Myocyte (in vitro differentiated cells): ENCODE measurements at regions not wholly inside any gene's neighbourhood (a gene's known extent, or its start where the extent isn't known, plus 50 kb on each side); places are given as distances from the start of the nearest gene placed in this dataset.
A peak's percentile ranks its signal among the peaks of the same experiment; 100 is the strongest.

Source experiments
- DNase-seq: peaks from one replicate; pipeline ENCODE4 v3.0.0-alpha.2; 2012; ENCODE audit warnings: low read depth

DNA sequence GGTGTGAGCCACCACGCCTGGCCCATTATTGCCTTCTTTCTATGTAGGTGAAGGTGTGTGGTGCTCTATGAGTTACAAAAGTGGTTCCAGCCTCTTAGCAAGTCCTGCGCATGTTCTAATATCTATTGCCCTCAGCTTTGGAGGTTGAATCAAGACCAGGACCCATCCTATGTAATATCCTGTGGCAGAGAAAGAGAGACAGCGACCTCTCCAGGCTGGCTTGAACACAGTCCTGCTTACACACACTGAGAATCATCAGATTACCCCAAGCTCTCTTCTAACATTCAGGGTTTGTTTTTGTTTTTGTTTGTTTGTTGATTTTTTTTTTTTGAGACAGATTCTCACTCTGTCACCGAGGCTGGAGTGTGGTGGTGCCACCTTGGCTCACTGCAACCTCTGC lies 94.7 kb upstream of the OSMR start:
- no peak for DNase-seq

- DNase-seq, result no peak
Measured at GRCh38 chr5:38752012-38752536, 93.7 kb upstream of the OSMR start.

- DNase-seq, result no peak
Measured at GRCh38 chr5:38752622-38753021, 93.2 kb upstream of the OSMR start.

GRCh38 chr5:38753141-38753540 lies 92.7 kb upstream of the OSMR start:
- DNase-seq, result no peak

DNA sequence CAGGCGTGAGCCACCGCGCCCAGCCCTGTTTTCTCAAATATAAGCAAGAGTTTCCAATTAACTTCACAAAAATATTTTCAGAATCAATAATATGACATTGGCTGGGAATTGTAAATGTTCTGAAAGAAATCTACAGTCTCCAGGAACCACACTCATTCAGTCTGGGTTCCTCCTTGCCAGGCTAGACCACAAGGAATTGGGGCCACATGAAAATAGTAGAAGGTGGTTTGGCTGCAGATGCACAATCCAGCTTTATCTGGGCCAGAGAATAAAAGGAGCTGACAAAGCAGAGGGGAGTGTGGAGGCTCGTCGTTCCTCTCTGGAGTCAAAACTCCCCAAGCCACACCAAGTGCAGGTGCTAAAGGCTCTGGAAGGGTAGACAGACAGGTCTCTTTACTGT lies 92.0 kb upstream of the OSMR start:
- peak; percentile 63 for DNase-seq

DNA sequence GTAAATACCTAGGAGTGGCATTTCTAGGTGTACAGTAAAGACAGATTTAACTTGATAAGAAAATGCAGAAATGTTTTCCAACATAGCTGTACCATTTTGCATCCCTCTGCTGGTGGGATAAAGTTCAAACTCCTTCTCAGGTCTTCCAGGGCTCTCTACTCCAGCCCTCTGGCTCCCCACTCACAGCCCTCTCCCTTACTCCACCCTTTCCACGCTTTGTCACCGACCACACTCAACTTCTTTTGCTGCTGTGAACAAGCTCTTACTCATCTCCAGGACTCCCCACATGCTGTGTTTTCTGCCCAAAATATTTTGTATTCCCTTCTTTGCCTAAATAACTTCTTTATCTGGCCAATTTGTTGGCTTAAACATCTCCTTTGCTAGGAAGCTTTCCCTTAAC lies 90.6 kb upstream of the OSMR start:
- peak; percentile 36 for DNase-seq

- DNase-seq, result no peak
Measured at GRCh38 chr5:38756068-38756467, 89.7 kb upstream of the OSMR start.

DNA sequence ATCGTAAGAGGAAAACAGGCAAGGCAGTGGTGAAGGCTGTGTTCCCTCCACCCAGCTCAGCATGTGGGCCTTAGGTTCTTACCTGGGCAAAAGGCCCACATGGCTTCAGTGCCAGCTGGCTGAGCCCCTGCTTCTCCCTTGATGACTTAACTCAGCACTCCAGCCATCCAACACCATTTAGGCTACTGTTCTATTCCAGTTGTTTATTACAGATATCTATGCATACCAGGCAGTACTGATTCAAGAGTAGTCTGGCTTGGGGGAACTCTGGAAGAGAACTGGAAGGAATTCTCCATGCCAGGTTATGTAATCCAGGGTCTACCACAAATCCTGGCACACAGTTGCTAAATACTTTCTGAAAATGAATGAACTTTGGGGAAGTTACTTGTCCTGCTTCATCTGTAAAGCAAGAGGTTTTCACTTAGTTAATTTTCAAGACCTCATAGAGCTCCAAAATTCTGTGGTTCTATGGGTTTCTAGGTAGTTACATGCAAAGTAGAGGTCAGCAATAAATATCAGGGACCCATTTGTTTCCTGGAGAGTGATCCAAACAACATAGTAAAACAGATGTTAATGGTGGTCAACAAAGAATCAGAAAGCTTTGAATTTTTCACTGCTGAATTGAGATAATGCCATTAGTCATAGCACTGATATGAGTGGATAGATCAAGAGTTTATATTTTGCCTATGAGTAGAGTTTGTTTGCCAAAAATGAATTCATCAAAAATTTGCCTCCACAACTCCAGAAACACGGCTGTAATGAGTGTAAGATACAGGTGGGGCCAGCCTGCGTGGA lies 88.2 kb upstream of the OSMR start:
- DNase-seq, result no peak

- DNase-seq, result no peak
Measured at GRCh38 chr5:38758774-38759600, 86.8 kb upstream of the OSMR start.

DNA sequence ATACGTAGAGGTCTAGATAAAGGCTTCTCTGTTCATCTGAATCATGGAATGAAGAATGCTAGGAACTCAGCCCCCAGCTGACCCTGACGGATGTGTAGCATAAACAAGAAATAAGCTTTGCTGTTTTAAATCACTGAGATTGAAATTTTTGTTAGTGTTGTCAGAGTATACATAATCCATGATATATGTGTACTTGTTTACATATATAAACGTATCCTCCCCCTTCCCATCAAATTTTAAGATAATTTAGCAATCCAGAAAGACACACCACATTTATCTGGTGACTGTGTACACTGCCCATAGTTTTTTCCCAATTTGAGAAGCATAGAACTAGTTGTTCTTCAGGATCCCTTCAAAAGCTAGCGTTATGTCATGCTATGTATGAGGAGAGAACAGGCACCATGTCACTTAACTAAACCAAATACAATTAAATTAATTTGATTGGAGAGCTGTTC lies 80.8 kb upstream of the OSMR start:
- DNase-seq, result no peak

DNA sequence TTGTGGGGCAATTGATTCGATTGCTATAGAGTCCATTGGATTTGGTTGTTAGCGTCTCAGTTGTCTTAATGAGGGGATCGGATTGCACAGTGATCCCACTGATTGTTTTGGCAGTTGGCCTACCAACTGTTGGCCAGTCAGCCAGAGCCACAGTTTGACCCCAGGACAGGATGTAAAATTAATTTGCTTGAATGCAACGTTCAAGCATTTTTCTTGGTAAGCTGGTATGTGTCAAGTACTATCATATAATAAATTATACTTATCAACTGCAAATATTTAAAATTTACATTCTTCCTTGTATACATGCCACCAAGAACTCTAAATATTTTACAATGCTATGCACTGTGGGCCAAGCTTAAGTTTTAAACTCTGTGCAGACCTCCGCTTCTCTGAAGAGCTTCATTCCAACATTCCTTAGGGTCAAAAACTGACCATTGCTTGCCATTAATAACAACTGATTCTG lies 80.4 kb upstream of the OSMR start:
- peak; percentile 70 for DNase-seq

DNA sequence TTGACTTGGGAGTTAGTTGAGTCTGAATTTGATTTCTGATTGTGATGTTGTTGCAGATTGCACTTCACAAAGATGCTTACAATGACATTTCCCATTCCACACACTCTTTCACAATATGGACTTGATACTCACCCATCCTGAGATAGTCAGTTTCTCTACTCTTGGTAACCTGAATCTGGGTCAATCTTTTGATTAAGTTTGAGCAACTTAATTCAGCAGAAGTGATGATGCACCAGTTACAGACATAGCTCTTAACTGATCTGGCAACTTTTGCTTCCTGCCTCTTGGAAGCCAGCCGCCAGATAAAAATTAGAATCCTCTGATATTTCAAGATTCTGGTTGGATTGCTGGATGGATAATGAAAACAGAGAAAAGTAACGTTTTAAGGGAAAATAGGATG lies 79.7 kb upstream of the OSMR start:
- DNase-seq, result no peak

- DNase-seq, result no peak
Measured at GRCh38 chr5:38768412-38769211, 77.2 kb upstream of the OSMR start.

DNA sequence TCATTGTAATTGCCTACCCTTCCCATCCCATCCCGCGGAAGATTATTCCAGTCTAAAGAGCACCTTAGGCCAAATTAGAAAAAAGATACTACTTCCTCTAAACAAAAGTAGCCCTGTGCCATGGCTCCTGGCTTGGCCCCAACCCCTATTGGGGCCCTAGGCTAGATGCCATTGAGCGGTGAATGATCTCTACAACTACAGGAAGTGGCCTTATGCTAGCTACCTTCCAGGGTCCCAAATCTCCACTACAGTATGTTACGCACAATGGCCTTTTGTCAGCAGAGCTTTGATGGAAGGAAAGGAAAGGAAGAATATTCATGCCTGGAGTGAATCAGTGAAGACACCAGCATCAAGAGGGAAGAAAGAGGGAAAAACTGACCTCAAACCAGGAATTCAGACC lies 73.3 kb upstream of the OSMR start:
- DNase-seq, result no peak

- no peak for DNase-seq
Measured at GRCh38 chr5:38775218-38775840, 70.5 kb upstream of the OSMR start.

DNA sequence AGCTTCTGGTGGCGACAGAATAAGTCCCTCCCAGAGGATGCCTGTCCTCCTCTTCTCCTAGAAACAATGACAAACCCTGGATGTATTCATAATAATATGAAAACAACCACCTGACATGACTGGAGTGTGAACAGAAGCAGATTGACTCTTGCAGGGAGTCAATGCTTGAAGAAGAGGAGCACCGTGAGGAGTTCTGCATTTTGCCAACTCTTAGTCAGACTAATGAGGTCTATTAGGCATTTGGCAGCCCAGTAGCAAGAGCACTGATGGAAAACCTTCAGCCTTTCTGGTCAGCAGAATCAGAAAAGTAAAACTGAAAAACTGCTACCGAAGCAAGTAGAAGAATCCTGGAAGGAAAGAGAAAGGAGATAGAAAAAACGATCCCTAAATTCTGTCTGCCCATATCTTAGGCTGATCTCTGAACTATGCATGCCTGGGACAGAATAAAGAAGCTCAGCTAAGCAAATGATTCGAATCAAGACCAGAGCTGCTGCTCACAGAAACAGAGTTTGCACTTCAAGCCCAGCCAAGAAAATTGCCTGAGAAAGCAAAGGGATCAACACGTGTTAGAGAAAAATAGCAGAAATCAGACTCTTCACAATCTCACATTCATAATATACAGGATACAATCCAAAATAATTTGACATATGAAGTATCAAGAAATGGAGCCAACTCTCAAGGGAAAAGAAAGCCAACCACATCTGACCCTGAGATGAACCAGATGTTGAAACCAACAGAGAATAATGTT lies 69.5 kb upstream of the OSMR start:
- no peak for DNase-seq

DNA sequence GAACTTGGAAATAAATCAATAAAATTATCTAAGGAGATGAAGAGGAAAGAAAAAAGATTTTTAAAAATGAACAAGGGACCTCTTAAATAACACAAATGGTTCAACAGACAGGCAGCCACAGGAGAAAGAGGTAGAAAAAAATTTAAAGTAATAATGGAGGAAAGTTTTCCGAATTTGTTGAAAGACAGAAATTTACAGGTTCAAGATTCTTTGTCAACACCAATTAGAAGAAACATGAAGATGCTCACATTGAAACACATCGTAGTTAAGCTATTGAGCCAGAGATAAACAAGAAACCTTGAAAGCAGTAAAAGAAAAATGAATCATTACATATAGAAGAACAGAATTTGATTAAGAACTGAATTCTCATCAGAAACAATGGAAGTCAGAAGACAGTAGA lies 68.7 kb upstream of the OSMR start:
- DNase-seq, result no peak

GRCh38 chr5:38780316-38780715 lies 65.5 kb upstream of the OSMR start:
- no peak for DNase-seq

DNA sequence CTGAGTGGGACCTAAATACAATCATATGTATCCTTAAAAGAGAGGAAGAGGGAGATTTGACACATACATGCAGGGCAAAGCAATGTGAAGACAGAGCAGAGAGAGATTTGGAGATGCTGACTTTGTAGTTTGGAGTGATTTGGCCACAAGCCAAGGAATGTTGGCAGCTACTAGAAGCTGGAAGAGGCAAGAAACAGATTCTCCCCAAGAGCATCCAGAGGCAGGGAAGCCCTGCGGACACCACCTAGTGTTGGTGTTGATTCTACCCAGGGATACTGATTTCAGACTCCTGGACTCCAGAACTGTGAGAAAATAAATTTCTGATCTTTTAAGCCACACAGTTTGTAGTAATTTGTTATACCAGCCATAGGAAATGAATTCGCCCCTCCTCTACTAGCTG lies 64.9 kb upstream of the OSMR start:
- DNase-seq, result peak; percentile 80

- peak; percentile 61 for DNase-seq
Measured at GRCh38 chr5:38782180-38782835, 63.5 kb upstream of the OSMR start.
